Activated naive CD8-positive, alpha-beta T cell treated with anti-CD3 and anti-CD28 coated beads, Interleukin-2, amount 10 ng/mL, durations not matched to agents 7 days and 5 days (primary cell): ENCODE measurements at regions not wholly inside any gene's neighbourhood (a gene's known extent, or its start where the extent isn't known, plus 50 kb on each side); places are given as distances from the start of the nearest gene placed in this dataset.
"Not testable (repeated sequence)": the region's sequence is repeated elsewhere in the genome, so short reads cannot be mapped to it uniquely, and the experiment has no call there.

Experiments
- ATAC-seq: fragments of 150-1000 bp; cut with Tn5 transposase; one replicate; pipeline ENCODE4 v1.10.0; 2021; ENCODE audit warnings: low read depth, moderate library complexity
- POLR2A ChIA-PET: fragments of 350-600 bp; sonication (Branson Sonifier 250); formaldehyde crosslinking; loops from one replicate; lab custom pipeline; 2021; ENCODE audit warnings: antibody characterized with exemption; lab: Charles Lee
- DNase-seq: peaks from one replicate; pipeline ENCODE4 v3.0.0; 2021
- H3K27ac Mint-ChIP-seq: one replicate; pipeline ENCODE4 v1.8.0; 2022; ENCODE audit warnings: mild to moderate bottlenecking, mixed read lengths
- H3K27me3 Mint-ChIP-seq: one replicate; pipeline ENCODE4 v1.8.0; 2022; ENCODE audit warnings: mild to moderate bottlenecking, moderate library complexity, mixed read lengths
- H3K36me3 Mint-ChIP-seq: one replicate; pipeline ENCODE4 v1.8.0; 2021; ENCODE audit warnings: mild to moderate bottlenecking, mixed read lengths
- H3K4me1 Mint-ChIP-seq: one replicate; pipeline ENCODE4 v1.8.0; 2021; ENCODE audit warnings: mixed read lengths
- H3K4me3 Mint-ChIP-seq: one replicate; pipeline ENCODE4 v1.8.0; 2022; ENCODE audit warnings: mild to moderate bottlenecking, moderate library complexity, mixed read lengths
- H3K9me3 Mint-ChIP-seq: one replicate; pipeline ENCODE4 v1.8.0; 2021; ENCODE audit warnings: mixed read lengths

DNA sequence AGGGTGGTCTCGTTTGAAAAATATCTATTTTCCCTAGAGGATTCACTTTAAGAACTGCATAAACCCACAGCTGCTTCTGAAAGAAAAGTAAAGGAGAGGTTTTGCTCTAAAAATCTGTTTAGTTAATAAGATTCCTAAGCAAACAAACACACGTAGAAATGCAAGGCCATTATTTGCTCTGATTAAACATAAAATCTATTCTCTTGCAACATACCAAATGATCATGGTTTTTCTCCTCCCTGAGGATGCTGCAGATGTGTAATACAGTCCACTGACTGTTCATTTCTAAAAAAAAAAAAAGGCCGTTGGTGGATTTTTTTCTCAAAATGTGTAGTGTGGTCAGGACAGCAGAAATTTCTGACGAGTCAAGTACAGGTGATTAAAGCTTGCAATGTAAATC lies 98.6 kb downstream of the BUB3 start:
- no peak for DNase-seq
- H3K27ac Mint-ChIP-seq, result no peak overlapping the region
- no peak for ATAC-seq
- POLR2A ChIA-PET, result no interaction called here
- H3K4me1 Mint-ChIP-seq, result peaks cover 4% of the 10 kb centered on the region
- H3K27me3 Mint-ChIP-seq, result peaks cover 2% of the 10 kb centered on the region
- H3K4me3 Mint-ChIP-seq, result no peak overlapping the region
- H3K9me3 Mint-ChIP-seq, result no peaks in the 10 kb centered on the region
- no peaks in the 10 kb centered on the region for H3K36me3 Mint-ChIP-seq

- H3K4me1 Mint-ChIP-seq, ATAC-seq, H3K36me3 Mint-ChIP-seq, DNase-seq, H3K27me3 Mint-ChIP-seq, H3K27ac Mint-ChIP-seq, H3K9me3 Mint-ChIP-seq, POLR2A ChIA-PET, H3K4me3 Mint-ChIP-seq: not testable (repeated sequence)
These were observed 100.1 kb downstream of the BUB3 start for GRCh38 chr10:123254343-123254742.

DNA sequence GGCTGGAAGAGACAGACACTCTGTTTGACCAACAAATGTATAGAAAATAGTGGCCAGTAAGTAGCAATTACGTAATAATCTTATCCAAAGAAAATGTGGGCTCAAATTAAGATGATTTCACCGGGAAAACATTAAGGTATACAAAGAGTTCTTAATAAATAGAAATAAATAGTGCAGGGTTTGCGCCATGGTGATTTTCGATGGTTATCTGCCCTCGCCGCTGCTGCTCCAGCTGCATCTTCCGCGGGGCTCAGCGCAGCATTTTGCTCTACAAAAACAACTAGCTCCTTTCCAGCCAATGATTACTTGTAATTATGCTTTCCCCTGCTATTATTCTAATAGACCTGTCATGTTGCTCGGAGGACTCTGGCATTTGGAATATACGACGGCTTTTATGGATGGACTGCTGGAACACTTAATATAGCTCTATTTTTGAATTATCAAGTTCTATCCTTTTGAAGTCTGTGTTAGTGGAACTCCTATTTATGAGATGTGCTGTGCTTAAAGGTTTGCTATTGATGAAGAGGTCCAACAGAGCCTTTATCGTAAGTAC lies 103.8 kb downstream of the BUB3 start:
- no peaks in the 10 kb centered on the region for H3K9me3 Mint-ChIP-seq
- no peaks in the 10 kb centered on the region for H3K4me1 Mint-ChIP-seq
- H3K27ac Mint-ChIP-seq, result no peak overlapping the region
- H3K36me3 Mint-ChIP-seq, result no peaks in the 10 kb centered on the region
- no peak overlapping the region for H3K4me3 Mint-ChIP-seq
- POLR2A ChIA-PET, result no interaction called here
- no peak for DNase-seq
- peaks cover 3% of the 10 kb centered on the region for H3K27me3 Mint-ChIP-seq
- ATAC-seq, result no peak

- Mint-ChIP-seq H3K9me3 (no peaks in the 10 kb centered on the region), H3K27me3 (peaks cover 3% of the 10 kb centered on the region), H3K36me3 (no peaks in the 10 kb centered on the region), H3K4me3 (no peak overlapping the region), H3K4me1 (no peaks in the 10 kb centered on the region), H3K27ac (no peak overlapping the region)
- no peak for ATAC-seq
- no peak for DNase-seq
- POLR2A ChIA-PET, result no interaction called here
These were observed 104.9 kb downstream of the BUB3 start for GRCh38 chr10:123259081-123259480.

DNA sequence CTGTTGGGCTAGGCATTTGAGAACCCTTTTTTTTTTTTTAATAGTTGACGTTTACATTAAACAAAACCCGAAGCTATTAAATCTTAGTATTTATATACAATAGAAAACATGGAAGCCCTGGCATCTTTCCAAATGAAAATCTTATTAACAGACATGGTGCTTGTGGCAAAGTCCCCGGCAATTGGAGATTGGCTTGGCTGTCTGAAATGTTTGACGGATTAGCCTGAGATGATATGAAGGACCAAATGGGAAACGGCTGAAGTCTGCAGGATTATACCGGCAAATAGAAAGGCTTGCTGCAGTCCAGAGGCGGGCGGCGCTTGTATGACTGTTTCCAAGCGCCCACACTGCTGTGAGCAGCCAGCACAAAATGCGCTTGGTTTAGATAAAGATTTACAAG lies 105.6 kb downstream of the BUB3 start:
- no peaks in the 10 kb centered on the region for H3K9me3 Mint-ChIP-seq
- POLR2A ChIA-PET, result no interaction called here
- peaks cover 3% of the 10 kb centered on the region for H3K27me3 Mint-ChIP-seq
- no peaks in the 10 kb centered on the region for H3K36me3 Mint-ChIP-seq
- ATAC-seq (no peak), DNase-seq (no peak)
- no peaks in the 10 kb centered on the region for H3K4me1 Mint-ChIP-seq
- no peak overlapping the region for H3K4me3 Mint-ChIP-seq
- H3K27ac Mint-ChIP-seq, result no peak overlapping the region

DNA sequence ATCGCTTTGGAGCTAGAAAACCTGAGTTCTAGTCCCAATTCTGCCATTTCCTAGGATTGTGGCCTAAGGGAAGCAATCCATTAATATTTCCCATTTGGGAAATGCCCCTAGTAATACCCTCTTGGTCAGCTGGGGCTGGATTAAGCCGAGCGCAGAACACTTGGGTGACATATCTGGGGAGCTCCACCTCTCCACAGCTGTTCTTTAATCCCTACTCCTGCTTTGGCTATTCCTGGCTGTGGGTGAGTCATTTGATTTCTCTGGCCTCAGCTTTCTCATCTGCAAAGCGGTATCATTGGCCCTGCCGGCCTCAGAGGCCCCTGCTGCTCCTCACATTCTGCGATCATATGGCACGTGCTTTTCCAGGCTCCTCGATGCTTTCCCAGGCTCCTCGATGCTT lies 108.3 kb downstream of the BUB3 start:
- DNase-seq, result no peak
- H3K27me3 Mint-ChIP-seq, result peaks cover 3% of the 10 kb centered on the region
- ATAC-seq, result no peak
- H3K36me3 Mint-ChIP-seq, result no peaks in the 10 kb centered on the region
- POLR2A ChIA-PET, result no interaction called here
- no peak overlapping the region for H3K27ac Mint-ChIP-seq
- no peak overlapping the region for H3K4me3 Mint-ChIP-seq
- no peaks in the 10 kb centered on the region for H3K4me1 Mint-ChIP-seq
- no peaks in the 10 kb centered on the region for H3K9me3 Mint-ChIP-seq

GRCh38 chr10:123266971-123267370 lies 112.8 kb downstream of the BUB3 start:
- H3K27me3 Mint-ChIP-seq, result no peaks in the 10 kb centered on the region
- no peaks in the 10 kb centered on the region for H3K4me1 Mint-ChIP-seq
- no peak overlapping the region for H3K27ac Mint-ChIP-seq
- no peak for DNase-seq
- H3K36me3 Mint-ChIP-seq, result peaks cover 1% of the 10 kb centered on the region
- no peak for ATAC-seq
- POLR2A ChIA-PET, result no interaction called here
- H3K9me3 Mint-ChIP-seq, result no peaks in the 10 kb centered on the region
- H3K4me3 Mint-ChIP-seq, result no peak overlapping the region

GRCh38 chr10:123269017-123269552 lies 114.9 kb downstream of the BUB3 start:
- no peak overlapping the region for H3K27ac Mint-ChIP-seq
- ATAC-seq (no peak), DNase-seq (no peak)
- no peak overlapping the region for H3K4me3 Mint-ChIP-seq
- peaks cover 1% of the 10 kb centered on the region for H3K36me3 Mint-ChIP-seq
- H3K27me3 Mint-ChIP-seq, result peaks cover 5% of the 10 kb centered on the region
- H3K4me1 Mint-ChIP-seq, result no peaks in the 10 kb centered on the region
- POLR2A ChIA-PET, result no interaction called here
- H3K9me3 Mint-ChIP-seq, result no peaks in the 10 kb centered on the region

DNA sequence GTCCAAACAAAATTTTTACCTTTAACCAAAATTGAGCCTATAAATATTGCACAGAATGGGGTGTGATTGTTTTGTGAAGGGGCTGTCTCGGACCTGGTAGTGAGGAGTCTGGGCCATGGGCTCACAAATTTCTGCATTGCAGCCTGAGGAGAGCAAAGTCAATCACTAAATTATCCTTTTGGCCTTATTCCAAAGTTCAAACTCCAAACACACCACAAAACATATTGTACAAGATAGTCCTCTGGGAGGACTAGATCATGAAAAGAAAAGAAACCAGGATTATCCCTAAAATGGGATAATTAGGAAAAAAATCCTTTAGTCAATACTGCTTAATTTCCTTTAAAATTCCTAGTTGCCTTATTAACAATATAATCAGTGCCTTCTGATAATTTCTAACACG lies 115.5 kb downstream of the BUB3 start:
- DNase-seq (no peak), ATAC-seq (no peak)
- Mint-ChIP-seq H3K36me3 (peaks cover 1% of the 10 kb centered on the region), H3K4me1 (no peaks in the 10 kb centered on the region), H3K27ac (no peak overlapping the region), H3K9me3 (no peaks in the 10 kb centered on the region), H3K27me3 (peaks cover 10% of the 10 kb centered on the region), H3K4me3 (no peak overlapping the region)
- POLR2A ChIA-PET, result no interaction called here

DNA sequence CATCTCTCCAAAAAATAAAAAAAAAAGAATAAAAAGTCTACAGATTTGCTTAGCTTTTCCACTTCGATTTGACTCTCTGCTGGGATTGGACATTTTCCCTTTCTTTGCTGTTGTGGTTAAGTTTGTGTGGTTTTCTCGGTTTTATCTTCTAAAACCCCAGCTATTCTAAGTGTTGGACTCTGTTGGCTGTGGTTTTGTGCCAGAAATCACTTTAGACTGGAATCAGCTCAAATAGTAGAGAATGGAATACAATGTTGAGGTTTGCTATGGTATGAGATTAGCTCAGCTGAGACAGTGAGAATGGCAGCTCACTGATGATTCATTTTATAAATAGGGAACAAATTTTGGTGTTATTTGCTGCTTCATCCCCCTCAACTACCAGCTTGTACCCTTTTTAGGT lies 116.0 kb downstream of the BUB3 start:
- Mint-ChIP-seq H3K9me3 (no peaks in the 10 kb centered on the region), H3K4me3 (no peak overlapping the region), H3K4me1 (peaks cover 2% of the 10 kb centered on the region), H3K36me3 (peaks cover 1% of the 10 kb centered on the region), H3K27me3 (peaks cover 13% of the 10 kb centered on the region), H3K27ac (no peak overlapping the region)
- POLR2A ChIA-PET, result no interaction called here
- DNase-seq (no peak), ATAC-seq (no peak)

DNA sequence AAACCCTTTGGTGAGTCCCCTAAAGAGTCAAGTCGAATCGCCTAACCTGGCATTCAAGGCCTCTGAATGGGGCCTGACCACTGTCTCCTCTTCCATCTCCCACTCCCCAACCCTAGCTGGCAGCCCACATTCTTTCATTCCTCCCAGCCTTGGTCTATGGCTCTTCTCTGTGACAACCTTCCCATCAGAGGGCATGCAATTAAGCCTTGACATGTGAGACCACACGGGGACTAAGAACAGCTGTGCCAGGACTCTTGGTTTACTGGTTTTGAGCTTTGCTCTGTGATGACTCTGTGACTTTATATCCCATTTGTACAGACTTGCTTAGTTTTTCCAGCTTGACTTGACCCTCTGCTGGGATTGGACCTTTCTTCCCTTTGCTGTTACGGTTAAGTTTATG lies 116.6 kb downstream of the BUB3 start:
- H3K9me3 Mint-ChIP-seq, result no peaks in the 10 kb centered on the region
- DNase-seq, result no peak
- H3K4me3 Mint-ChIP-seq, result no peak overlapping the region
- POLR2A ChIA-PET, result no interaction called here
- peaks cover 1% of the 10 kb centered on the region for H3K36me3 Mint-ChIP-seq
- peaks cover 18% of the 10 kb centered on the region for H3K27me3 Mint-ChIP-seq
- peaks cover 3% of the 10 kb centered on the region for H3K4me1 Mint-ChIP-seq
- no peak overlapping the region for H3K27ac Mint-ChIP-seq
- ATAC-seq, result no peak

GRCh38 chr10:123272171-123272570 lies 118.0 kb downstream of the BUB3 start:
- no peak overlapping the region for H3K4me3 Mint-ChIP-seq
- H3K4me1 Mint-ChIP-seq, result peaks cover 3% of the 10 kb centered on the region
- H3K27ac Mint-ChIP-seq, result no peak overlapping the region
- POLR2A ChIA-PET, result no interaction called here
- ATAC-seq (no peak), DNase-seq (no peak)
- H3K36me3 Mint-ChIP-seq, result peaks cover 1% of the 10 kb centered on the region
- H3K9me3 Mint-ChIP-seq, result peaks cover 2% of the 10 kb centered on the region
- peaks cover 18% of the 10 kb centered on the region for H3K27me3 Mint-ChIP-seq

DNA sequence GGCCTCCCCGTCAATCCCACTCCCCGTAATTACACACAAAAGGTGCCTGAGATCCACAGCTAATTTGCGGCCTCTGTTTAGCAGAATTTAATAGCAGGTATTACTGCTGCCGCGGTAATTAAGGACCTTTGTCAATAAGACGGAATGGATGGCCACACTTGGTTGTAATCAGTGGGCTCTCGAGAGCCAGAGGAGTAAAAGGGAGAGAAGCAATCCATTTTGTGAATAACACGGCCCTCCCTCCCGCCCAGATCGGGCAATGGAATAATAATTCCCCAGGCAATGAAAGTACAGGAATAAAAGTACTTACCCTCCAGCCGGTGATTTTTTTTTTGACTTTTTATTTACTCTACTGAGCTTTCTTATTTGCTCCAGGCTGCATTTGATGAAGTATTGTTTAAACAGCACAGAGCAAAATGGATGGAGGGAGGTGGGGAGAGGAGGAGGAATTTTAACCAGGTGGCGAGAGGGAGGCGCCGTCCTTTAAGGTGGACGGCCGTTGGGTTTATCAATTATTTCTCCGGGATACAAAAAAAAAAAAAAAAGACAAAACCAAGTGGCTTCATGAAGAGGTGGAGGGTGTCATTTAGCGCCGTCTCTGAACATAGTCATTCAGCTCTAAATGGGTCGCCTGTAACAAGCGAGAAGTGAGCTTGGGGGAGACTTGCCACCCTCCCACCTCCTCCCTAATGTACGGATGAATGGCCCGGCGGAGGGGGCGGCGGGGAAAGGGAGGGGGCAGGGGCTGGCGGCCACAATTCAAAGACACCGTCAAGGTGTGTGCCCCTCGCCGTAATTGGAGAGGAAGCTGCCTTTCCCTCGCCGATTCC lies 120.3 kb downstream of the BUB3 start:
- peaks cover 1% of the 10 kb centered on the region for H3K36me3 Mint-ChIP-seq

DNA sequence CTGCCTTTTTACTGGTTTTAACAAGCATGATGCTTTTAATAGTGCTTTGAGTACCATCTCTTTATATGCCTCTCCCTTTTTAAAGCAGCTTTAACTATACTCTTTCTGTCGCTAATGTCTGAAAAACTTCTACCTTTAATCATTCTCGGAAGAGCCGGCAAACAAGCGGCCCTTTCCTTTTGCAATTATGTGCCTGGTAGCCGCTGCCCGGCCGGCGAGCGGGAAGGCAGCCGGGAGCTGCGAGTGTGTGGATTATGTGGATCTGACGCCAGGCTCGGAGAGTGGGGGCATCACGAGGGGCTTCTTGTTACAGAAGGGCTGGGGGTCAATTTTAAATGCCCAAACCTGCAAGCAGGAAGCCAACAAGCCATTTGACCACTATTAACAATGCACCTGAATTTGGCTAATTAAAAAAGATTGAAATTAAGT lies 120.9 kb downstream of the BUB3 start:
- POLR2A ChIA-PET, result no interaction called here
- no peak for DNase-seq
- Mint-ChIP-seq H3K4me1 (peaks cover 3% of the 10 kb centered on the region), H3K9me3 (peaks cover 2% of the 10 kb centered on the region), H3K36me3 (peaks cover 1% of the 10 kb centered on the region), H3K27me3 (peaks cover 18% of the 10 kb centered on the region), H3K27ac (no peak overlapping the region), H3K4me3 (no peak overlapping the region)
- no peak for ATAC-seq

More for the DNA sequence above, 120.3 kb downstream of the BUB3 start:
- no peak for DNase-seq
- Mint-ChIP-seq H3K27ac (no peak overlapping the region), H3K27me3 (peaks cover 18% of the 10 kb centered on the region), H3K4me3 (no peak overlapping the region), H3K4me1 (peaks cover 3% of the 10 kb centered on the region), H3K9me3 (peaks cover 2% of the 10 kb centered on the region)
- ATAC-seq, result no peak
- POLR2A ChIA-PET, result no interaction called here
